ENCODE measurements at regions not wholly inside any gene's neighbourhood (a gene's known extent, or its start where the extent isn't known, plus 50 kb on each side); places are given as distances from the start of the nearest gene placed in this dataset.

- Histone ChIP-seq H3K9me3 (no peaks in the 10 kb centered on the region), H3K36me3 (no peaks in the 10 kb centered on the region), H3K4me1 (no peaks in the 10 kb centered on the region), H3K4me3 (no peak overlapping the region), H3K27me3 (no peaks in the 10 kb centered on the region), H3K27ac (no peak overlapping the region)
- DNase-seq (no peak), ATAC-seq (ENCODE audit: low FRiP score in 2 of 2) (no peak)
- 91 to 96% methylated on average over 3 of the region's 3 CpGs for WGBS, 2 donors
- TF ChIP-seq EP300 (IDR thresholded peaks at IDR 0.05) (no peak), POLR2AphosphoS5 (IDR thresholded peaks at IDR 0.05) (no peak), POLR2A (IDR thresholded peaks at IDR 0.05) (no peak)
- TF ChIP-seq, protein P1, sequence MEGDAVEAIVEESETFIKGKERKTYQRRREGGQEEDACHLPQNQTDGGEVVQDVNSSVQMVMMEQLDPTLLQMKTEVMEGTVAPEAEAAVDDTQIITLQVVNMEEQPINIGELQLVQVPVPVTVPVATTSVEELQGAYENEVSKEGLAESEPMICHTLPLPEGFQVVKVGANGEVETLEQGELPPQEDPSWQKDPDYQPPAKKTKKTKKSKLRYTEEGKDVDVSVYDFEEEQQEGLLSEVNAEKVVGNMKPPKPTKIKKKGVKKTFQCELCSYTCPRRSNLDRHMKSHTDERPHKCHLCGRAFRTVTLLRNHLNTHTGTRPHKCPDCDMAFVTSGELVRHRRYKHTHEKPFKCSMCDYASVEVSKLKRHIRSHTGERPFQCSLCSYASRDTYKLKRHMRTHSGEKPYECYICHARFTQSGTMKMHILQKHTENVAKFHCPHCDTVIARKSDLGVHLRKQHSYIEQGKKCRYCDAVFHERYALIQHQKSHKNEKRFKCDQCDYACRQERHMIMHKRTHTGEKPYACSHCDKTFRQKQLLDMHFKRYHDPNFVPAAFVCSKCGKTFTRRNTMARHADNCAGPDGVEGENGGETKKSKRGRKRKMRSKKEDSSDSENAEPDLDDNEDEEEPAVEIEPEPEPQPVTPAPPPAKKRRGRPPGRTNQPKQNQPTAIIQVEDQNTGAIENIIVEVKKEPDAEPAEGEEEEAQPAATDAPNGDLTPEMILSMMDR (IDR thresholded peaks at IDR 0.05) = no peak
These were observed 113.2 kb upstream of the GIMD1 start for GRCh38 chr4:106481801-106482200.

DNA sequence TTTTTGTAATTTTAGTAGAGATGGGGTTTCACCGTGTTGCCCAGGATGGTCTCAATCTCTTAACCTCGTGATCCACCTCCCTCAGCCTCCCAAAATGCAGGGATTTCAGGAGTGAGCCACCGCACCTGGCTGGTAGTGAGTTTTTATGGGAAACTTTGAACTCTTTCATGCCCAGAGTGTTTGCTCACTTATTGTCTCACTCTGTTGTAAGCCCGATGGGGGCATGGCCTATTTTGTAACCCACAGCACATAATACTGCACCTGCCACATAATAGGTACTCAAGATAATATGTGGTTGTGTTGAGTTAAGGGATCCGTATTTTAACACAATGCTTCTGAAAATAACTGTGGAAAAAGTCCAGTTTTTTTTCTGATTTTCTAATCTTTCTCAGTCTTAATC, 109.6 kb upstream of the GIMD1 start:
- Histone ChIP-seq H3K4me3 (no peak overlapping the region), H3K27me3 (no peaks in the 10 kb centered on the region), H3K36me3 (no peaks in the 10 kb centered on the region), H3K9me3 (no peaks in the 10 kb centered on the region), H3K4me1 (no peaks in the 10 kb centered on the region), H3K27ac (no peak overlapping the region)
- WGBS, 2 donors = 61 to 72% methylated on average over 5 of the region's 5 CpGs
- no peak for DNase-seq
- ATAC-seq (ENCODE audit: low FRiP score in 2 of 2) = no peak
- TF ChIP-seq, protein P1 (IDR thresholded peaks at IDR 0.05) = no peak

GRCh38 chr4:106476741-106477140, 108.2 kb upstream of the GIMD1 start:
- no peaks in the 10 kb centered on the region for H3K4me1 ChIP-seq
- no peak overlapping the region for H3K27ac ChIP-seq
- H3K36me3 ChIP-seq = no peaks in the 10 kb centered on the region
- no peak overlapping the region for H3K4me3 ChIP-seq
- H3K9me3 ChIP-seq = no peaks in the 10 kb centered on the region
- H3K27me3 ChIP-seq = no peaks in the 10 kb centered on the region
- TF ChIP-seq POLR2AphosphoS5 (IDR thresholded peaks at IDR 0.05) (no peak), EP300 (IDR thresholded peaks at IDR 0.05) (no peak), POLR2A (IDR thresholded peaks at IDR 0.05) (no peak)
- TF ChIP-seq, protein P1 (IDR thresholded peaks at IDR 0.05) = no peak
- no peak for DNase-seq
- WGBS, 2 donors = 46 to 48% methylated on average over 1 of the region's 1 CpG
- ATAC-seq (ENCODE audit: low FRiP score in 2 of 2) = no peak

DNA sequence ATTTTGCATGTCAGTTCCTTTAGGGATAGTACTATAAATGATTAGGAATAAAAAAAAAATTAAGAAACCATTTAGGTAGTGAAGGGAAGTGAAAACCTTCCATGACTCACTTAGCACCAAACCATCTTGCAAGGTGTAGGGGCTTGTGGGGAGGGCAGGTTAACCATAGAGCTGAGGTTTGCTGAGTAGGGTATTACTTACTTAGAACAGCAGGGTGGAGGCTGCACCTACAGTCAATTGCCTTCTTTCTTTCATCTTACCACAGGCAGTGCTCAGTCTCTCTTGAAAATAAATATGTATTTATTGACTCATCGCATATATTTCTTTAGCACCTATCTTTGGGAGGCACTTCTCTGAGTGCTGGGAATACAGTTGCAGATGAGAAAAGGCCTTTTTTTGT, 104.9 kb upstream of the GIMD1 start:
- Histone ChIP-seq H3K4me3 (no peak overlapping the region), H3K27me3 (no peaks in the 10 kb centered on the region), H3K4me1 (no peaks in the 10 kb centered on the region), H3K9me3 (no peaks in the 10 kb centered on the region), H3K27ac (no peak overlapping the region), H3K36me3 (no peaks in the 10 kb centered on the region)
- ATAC-seq (ENCODE audit: low FRiP score in 2 of 2) (no peak), DNase-seq (no peak)
- WGBS, 2 donors = 89 to 96% methylated on average over 1 of the region's 1 CpG
- no peak for TF ChIP-seq EP300 (IDR thresholded peaks at IDR 0.05)
- no peak for TF ChIP-seq POLR2A (IDR thresholded peaks at IDR 0.05)

GRCh38 chr4:106471151-106471550, 102.6 kb upstream of the GIMD1 start:
- no peak for ATAC-seq (ENCODE audit: low FRiP score in 2 of 2)
- no peaks in the 10 kb centered on the region for H3K4me1 ChIP-seq
- no peak for DNase-seq
- H3K9me3 ChIP-seq = no peaks in the 10 kb centered on the region
- TF ChIP-seq, protein P1 (IDR thresholded peaks at IDR 0.05) = no peak
- TF ChIP-seq EP300 (IDR thresholded peaks at IDR 0.05) = no peak
- TF ChIP-seq POLR2AphosphoS5 (IDR thresholded peaks at IDR 0.05) = no peak
- no peak for TF ChIP-seq POLR2A (IDR thresholded peaks at IDR 0.05)
- no peak overlapping the region for H3K4me3 ChIP-seq
- no peaks in the 10 kb centered on the region for H3K27me3 ChIP-seq
- H3K36me3 ChIP-seq = no peaks in the 10 kb centered on the region
- H3K27ac ChIP-seq = no peak overlapping the region
- 79 to 82% methylated on average over 2 to 7 of the region's 7 CpGs for WGBS, 2 donors

Measured in upper lobe of left lung (tissue), 6 donors.